ENCODE measurements at regions not wholly inside any gene's neighbourhood (a gene's known extent, or its start where the extent isn't known, plus 50 kb on each side); places are given as distances from the start of the nearest gene placed in this dataset.

- Histone ChIP-seq H3K9ac (ENCODE audit: low read depth, low read length, poor library complexity) (no peak overlapping the region), H2AK5ac (ENCODE audit: low read depth, low read length) (no peak overlapping the region), H2BK5ac (ENCODE audit: low read length) (no peak overlapping the region), H4K91ac (ENCODE audit: low read depth, low read length, poor library complexity) (no peak overlapping the region), H3K4me2 (ENCODE audit: insufficient read depth, low read length, poor library complexity, severe bottlenecking) (no peak overlapping the region), H3K14ac (ENCODE audit: low read length) (no peak overlapping the region), H3K27ac (replicated peaks; ENCODE audit: low read length) (no peak overlapping the region), H3K4ac (ENCODE audit: low read length) (no peak overlapping the region), H3K23ac (ENCODE audit: low read depth, low read length, poor library complexity) (no peak overlapping the region), H3K4me3 (ENCODE audit: low read length in 2 of 2) (no peak overlapping the region), H2BK15ac (ENCODE audit: low read length) (no peak overlapping the region), H2BK12ac (ENCODE audit: low read length) (no peak overlapping the region), H3K18ac (ENCODE audit: low read length) (no peak overlapping the region), H3K4me1 (ENCODE audit: control insufficient read depth in 2 of 2, insufficient read depth in 1 of 2, low read depth in 1 of 2, low read length in 2 of 2) (peaks cover 0 to 7% of the 10 kb centered on the region in 2 donors), H3K27me3 (ENCODE audit: control insufficient read depth in 3 of 3, insufficient read depth in 3 of 3, low read depth in 1 of 3, low read length in 3 of 3) (no peaks in the 10 kb centered on the region), H3K9me3 (replicated peaks in 1 of 2; ENCODE audit: control insufficient read depth in 2 of 2, insufficient read depth in 1 of 2, low read depth in 1 of 2, low read length in 2 of 2) (no peaks in the 10 kb centered on the region), H4K8ac (ENCODE audit: low read depth, low read length) (no peak overlapping the region), H2AFZ (ENCODE audit: low read length) (no peak overlapping the region), H3K36me3 (replicated peaks in 1 of 2; ENCODE audit: control insufficient read depth in 2 of 2, insufficient read depth in 2 of 2, low read length in 2 of 2) (no peaks in the 10 kb centered on the region), H2BK120ac (ENCODE audit: low read depth, low read length) (no peak overlapping the region), H3K79me1 (ENCODE audit: low read depth, low read length) (no peaks in the 10 kb centered on the region)
- WGBS, 2 donors (ENCODE audit: extremely low coverage in 2 of 2, insufficient read length in 2 of 2, insufficient replicate concordance in 1 of 2): no CpG with 5 or more reads among the region's 4 CpGs
- no peak for DNase-seq (ENCODE audit: low spot score)
These were observed 170.7 kb downstream of the ANKRD50 start for GRCh38 chr4:124541652-124542420.

GRCh38 chr4:124555959-124556358 is 156.6 kb downstream of the ANKRD50 start:
- H3K9ac ChIP-seq (ENCODE audit: low read depth, low read length, poor library complexity): no peak overlapping the region
- no peak overlapping the region for H4K8ac ChIP-seq (ENCODE audit: low read depth, low read length)
- H3K4me1 ChIP-seq (ENCODE audit: control insufficient read depth in 2 of 2, insufficient read depth in 1 of 2, low read depth in 1 of 2, low read length in 2 of 2): peaks cover 0 to 3% of the 10 kb centered on the region in 2 donors

GRCh38 chr4:124564121-124564520 is 148.4 kb downstream of the ANKRD50 start:
- no peak overlapping the region for H3K4me2 ChIP-seq (ENCODE audit: insufficient read depth, low read length, poor library complexity, severe bottlenecking)
- no peak overlapping the region for H2BK15ac ChIP-seq (ENCODE audit: low read length)
- H2BK120ac ChIP-seq (ENCODE audit: low read depth, low read length): no peak overlapping the region
- H3K36me3 ChIP-seq (replicated peaks in 1 of 2; ENCODE audit: control insufficient read depth in 2 of 2, insufficient read depth in 2 of 2, low read length in 2 of 2): no peaks in the 10 kb centered on the region
- H2BK5ac ChIP-seq (ENCODE audit: low read length): no peak overlapping the region
- no peak overlapping the region for H2AFZ ChIP-seq (ENCODE audit: low read length)
- H4K91ac ChIP-seq (ENCODE audit: low read depth, low read length, poor library complexity): no peak overlapping the region
- no peak overlapping the region for H3K23ac ChIP-seq (ENCODE audit: low read depth, low read length, poor library complexity)
- no peaks in the 10 kb centered on the region for H3K79me1 ChIP-seq (ENCODE audit: low read depth, low read length)
- no CpG with 5 or more reads among the region's 1 CpG for WGBS, 2 donors (ENCODE audit: extremely low coverage in 2 of 2, insufficient read length in 2 of 2, insufficient replicate concordance in 1 of 2)
- H3K14ac ChIP-seq (ENCODE audit: low read length): no peak overlapping the region
- H4K8ac ChIP-seq (ENCODE audit: low read depth, low read length): no peak overlapping the region
- H3K9me3 ChIP-seq (replicated peaks in 1 of 2; ENCODE audit: control insufficient read depth in 2 of 2, insufficient read depth in 1 of 2, low read depth in 1 of 2, low read length in 2 of 2): no peaks in the 10 kb centered on the region
- H3K27me3 ChIP-seq (ENCODE audit: control insufficient read depth in 3 of 3, insufficient read depth in 3 of 3, low read depth in 1 of 3, low read length in 3 of 3): no peaks in the 10 kb centered on the region
- H2BK12ac ChIP-seq (ENCODE audit: low read length): no peak overlapping the region
- no peak overlapping the region for H3K18ac ChIP-seq (ENCODE audit: low read length)
- H3K9ac ChIP-seq (ENCODE audit: low read depth, low read length, poor library complexity): no peak overlapping the region
- H3K27ac ChIP-seq (replicated peaks; ENCODE audit: low read length): no peak overlapping the region
- no peak overlapping the region for H3K4ac ChIP-seq (ENCODE audit: low read length)
- no peaks in the 10 kb centered on the region for H3K4me1 ChIP-seq (ENCODE audit: control insufficient read depth in 2 of 2, insufficient read depth in 1 of 2, low read depth in 1 of 2, low read length in 2 of 2)
- DNase-seq (ENCODE audit: low spot score): no peak
- no peak overlapping the region for H2AK5ac ChIP-seq (ENCODE audit: low read depth, low read length)
- no peak overlapping the region for H3K4me3 ChIP-seq (ENCODE audit: low read length in 2 of 2)

More at GRCh38 chr4:124555959-124556358, 156.6 kb downstream of the ANKRD50 start:
- no peaks in the 10 kb centered on the region for H3K9me3 ChIP-seq (replicated peaks in 1 of 2; ENCODE audit: control insufficient read depth in 2 of 2, insufficient read depth in 1 of 2, low read depth in 1 of 2, low read length in 2 of 2)
- no peak overlapping the region for H3K23ac ChIP-seq (ENCODE audit: low read depth, low read length, poor library complexity)
- H3K4ac ChIP-seq (ENCODE audit: low read length): no peak overlapping the region
- no peak overlapping the region for H2BK12ac ChIP-seq (ENCODE audit: low read length)
- no peak overlapping the region for H3K14ac ChIP-seq (ENCODE audit: low read length)
- no peak overlapping the region for H2BK15ac ChIP-seq (ENCODE audit: low read length)
- H3K27ac ChIP-seq (replicated peaks; ENCODE audit: low read length): no peak overlapping the region
- no peak overlapping the region for H4K91ac ChIP-seq (ENCODE audit: low read depth, low read length, poor library complexity)
- no peak overlapping the region for H3K4me2 ChIP-seq (ENCODE audit: insufficient read depth, low read length, poor library complexity, severe bottlenecking)
- H2BK5ac ChIP-seq (ENCODE audit: low read length): no peak overlapping the region
- H2AFZ ChIP-seq (ENCODE audit: low read length): no peak overlapping the region
- DNase-seq (ENCODE audit: low spot score): no peak
- no CpG with 5 or more reads among the region's 8 CpGs for WGBS, 2 donors (ENCODE audit: extremely low coverage in 2 of 2, insufficient read length in 2 of 2, insufficient replicate concordance in 1 of 2)
- H3K36me3 ChIP-seq (replicated peaks in 1 of 2; ENCODE audit: control insufficient read depth in 2 of 2, insufficient read depth in 2 of 2, low read length in 2 of 2): no peaks in the 10 kb centered on the region
- no peaks in the 10 kb centered on the region for H3K79me1 ChIP-seq (ENCODE audit: low read depth, low read length)
- no peak overlapping the region for H2AK5ac ChIP-seq (ENCODE audit: low read depth, low read length)
- H3K18ac ChIP-seq (ENCODE audit: low read length): no peak overlapping the region
- H3K4me3 ChIP-seq (ENCODE audit: low read length in 2 of 2): no peak overlapping the region
- H3K27me3 ChIP-seq (ENCODE audit: control insufficient read depth in 3 of 3, insufficient read depth in 3 of 3, low read depth in 1 of 3, low read length in 3 of 3): no peaks in the 10 kb centered on the region
- no peak overlapping the region for H2BK120ac ChIP-seq (ENCODE audit: low read depth, low read length)

- H3K14ac ChIP-seq (ENCODE audit: low read length): no peak overlapping the region
- WGBS, 2 donors (ENCODE audit: extremely low coverage in 2 of 2, insufficient read length in 2 of 2, insufficient replicate concordance in 1 of 2): no CpG with 5 or more reads among the region's 4 CpGs
- H3K23ac ChIP-seq (ENCODE audit: low read depth, low read length, poor library complexity): no peak overlapping the region
- no peak overlapping the region for H2BK15ac ChIP-seq (ENCODE audit: low read length)
- no peaks in the 10 kb centered on the region for H3K27me3 ChIP-seq (ENCODE audit: control insufficient read depth in 3 of 3, insufficient read depth in 3 of 3, low read depth in 1 of 3, low read length in 3 of 3)
- no peak overlapping the region for H3K27ac ChIP-seq (replicated peaks; ENCODE audit: low read length)
- no peak overlapping the region for H4K91ac ChIP-seq (ENCODE audit: low read depth, low read length, poor library complexity)
- H4K8ac ChIP-seq (ENCODE audit: low read depth, low read length): no peak overlapping the region
- no peaks in the 10 kb centered on the region for H3K36me3 ChIP-seq (replicated peaks in 1 of 2; ENCODE audit: control insufficient read depth in 2 of 2, insufficient read depth in 2 of 2, low read length in 2 of 2)
- H3K9ac ChIP-seq (ENCODE audit: low read depth, low read length, poor library complexity): no peak overlapping the region
- H2AFZ ChIP-seq (ENCODE audit: low read length): no peak overlapping the region
- no peaks in the 10 kb centered on the region for H3K9me3 ChIP-seq (replicated peaks in 1 of 2; ENCODE audit: control insufficient read depth in 2 of 2, insufficient read depth in 1 of 2, low read depth in 1 of 2, low read length in 2 of 2)
- no peak for DNase-seq (ENCODE audit: low spot score)
- no peak overlapping the region for H3K4me3 ChIP-seq (ENCODE audit: low read length in 2 of 2)
- H3K4me2 ChIP-seq (ENCODE audit: insufficient read depth, low read length, poor library complexity, severe bottlenecking): no peak overlapping the region
- no peak overlapping the region for H2AK5ac ChIP-seq (ENCODE audit: low read depth, low read length)
- H2BK12ac ChIP-seq (ENCODE audit: low read length): no peak overlapping the region
- H3K4me1 ChIP-seq (ENCODE audit: control insufficient read depth in 2 of 2, insufficient read depth in 1 of 2, low read depth in 1 of 2, low read length in 2 of 2): no peaks in the 10 kb centered on the region
- no peak overlapping the region for H2BK5ac ChIP-seq (ENCODE audit: low read length)
- no peaks in the 10 kb centered on the region for H3K79me1 ChIP-seq (ENCODE audit: low read depth, low read length)
- H2BK120ac ChIP-seq (ENCODE audit: low read depth, low read length): no peak overlapping the region
- no peak overlapping the region for H3K18ac ChIP-seq (ENCODE audit: low read length)
- H3K4ac ChIP-seq (ENCODE audit: low read length): no peak overlapping the region
These were observed 147.2 kb downstream of the ANKRD50 start for GRCh38 chr4:124565371-124565770.
